H1 (cell line): ENCODE measurements at regions not wholly inside any gene's neighbourhood (a gene's known extent, or its start where the extent isn't known, plus 50 kb on each side); places are given as distances from the start of the nearest gene placed in this dataset.

ENCODE experiments used
- CHD7 ChIP-seq: fragments of 300-600 bp; sonication (generic); IDR thresholded peaks from 2 replicates; pipeline ENCODE4 v1.7.1; 2012; ENCODE audit warnings: low read length, moderate library complexity, mild to moderate bottlenecking, inconsistent platforms; ENCODE audit not compliant: insufficient replicate concordance
- FOSL1 ChIP-seq: IDR thresholded peaks from 2 replicates; pipeline ENCODE4 v1.6.1; 2011; ENCODE audit warnings: mild to moderate bottlenecking, low read depth, low read length, moderate library complexity; ENCODE audit not compliant: insufficient read depth

DNA sequence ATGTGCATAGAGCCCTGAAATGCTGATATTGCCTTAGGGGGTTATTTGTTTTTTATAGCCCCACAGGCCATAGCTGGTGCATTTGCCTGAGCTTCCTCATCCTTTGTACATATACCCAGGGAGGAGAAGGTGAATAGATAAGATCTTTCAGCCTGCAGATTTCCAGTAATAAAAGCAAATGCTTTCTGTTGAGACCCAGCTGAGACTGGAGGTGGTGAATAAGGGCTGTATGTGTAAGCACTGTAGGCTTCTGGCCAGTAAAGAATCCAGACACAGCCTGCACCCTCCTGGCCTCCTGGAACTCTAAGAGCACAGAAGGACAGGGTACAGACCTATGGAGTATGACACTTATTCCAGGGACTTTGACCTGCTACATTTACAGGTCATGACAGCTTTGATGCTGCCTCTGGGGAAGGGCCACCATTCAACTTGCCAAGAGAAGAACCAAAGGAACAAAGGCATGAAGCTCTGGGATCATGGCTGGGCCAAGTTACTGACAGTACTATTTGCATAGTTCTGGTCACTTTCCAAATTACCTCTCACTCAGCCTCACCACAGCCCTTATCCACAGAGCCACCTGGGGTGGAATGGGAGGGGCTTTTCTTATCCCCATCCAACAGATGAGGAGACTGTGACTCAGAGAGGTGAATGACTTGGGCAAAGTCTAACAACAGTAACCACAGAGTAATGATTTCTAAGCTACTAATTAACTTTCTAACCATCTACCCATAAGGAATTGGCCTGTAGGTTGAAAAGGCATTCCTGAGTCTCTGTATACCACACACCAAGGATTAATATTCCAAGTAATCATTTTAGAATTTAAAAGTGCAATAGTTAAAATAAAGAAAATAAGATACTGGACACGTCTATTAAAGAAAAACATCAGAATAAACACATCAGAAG lies 604.5 kb upstream of the KLF4 start (continued):
- no peak for TF ChIP-seq CHD7
- TF ChIP-seq FOSL1 = no peak
